Stimulated activated CD4-positive, alpha-beta T cell treated with anti-CD3 and anti-CD28 coated beads, Interleukin-2, amount 100 ng/mL, for 24 hours (primary cell): ENCODE measurements at regions not wholly inside any gene's neighbourhood (a gene's known extent, or its start where the extent isn't known, plus 50 kb on each side); places are given as distances from the start of the nearest gene placed in this dataset.

ENCODE experiments used
- DNase-seq, 2 donors: peaks; one replicate each; pipeline ENCODE4 v3.0.0-alpha.2; 2020

- DNase-seq = peak in 1 of 2 donors; percentile 16
Observed at GRCh38 chr15:99440551-99441443, 125.0 kb upstream of the MEF2A start.

GRCh38 chr15:99441444-99441800, 124.4 kb upstream of the MEF2A start:
- no peak for DNase-seq

- peak in 1 of 2 donors; percentile 12 for DNase-seq
Observed at GRCh38 chr15:99441871-99442251, 123.9 kb upstream of the MEF2A start.

- DNase-seq = peak in 1 of 2 donors; percentile 17
Observed at GRCh38 chr15:99442252-99442897, 123.4 kb upstream of the MEF2A start.

- DNase-seq = peak in 1 of 2 donors; percentile 14
Observed at GRCh38 chr15:99443056-99443756, 122.6 kb upstream of the MEF2A start.

GRCh38 chr15:99443768-99444446, 121.9 kb upstream of the MEF2A start:
- peak in 1 of 2 donors; percentile 13 for DNase-seq

- no peak for DNase-seq
Observed at GRCh38 chr15:99445272-99445850, 120.4 kb upstream of the MEF2A start.

- DNase-seq = peak in 1 of 2 donors; percentile 14
Observed at GRCh38 chr15:99446565-99447496, 119.0 kb upstream of the MEF2A start.

- DNase-seq = peak; percentile 17 to 43
Observed at GRCh38 chr15:99447497-99448371, 118.0 kb upstream of the MEF2A start.

GRCh38 chr15:99449514-99449913, 116.3 kb upstream of the MEF2A start:
- DNase-seq = no peak

GRCh38 chr15:99450896-99451358, 114.9 kb upstream of the MEF2A start:
- peak; percentile 69 to 76 for DNase-seq

- DNase-seq = peak in 1 of 2 donors; percentile 15
Observed at GRCh38 chr15:99451484-99451883, 114.3 kb upstream of the MEF2A start.

GRCh38 chr15:99452010-99452409, 113.8 kb upstream of the MEF2A start:
- DNase-seq = peak in 1 of 2 donors; percentile 11

GRCh38 chr15:99452728-99453636, 112.8 kb upstream of the MEF2A start:
- peak in 1 of 2 donors; percentile 15 for DNase-seq

GRCh38 chr15:99453637-99454030, 112.2 kb upstream of the MEF2A start:
- peak in 1 of 2 donors; percentile 11 for DNase-seq

- peak in 1 of 2 donors; percentile 14 for DNase-seq
Observed at GRCh38 chr15:99454107-99454809, 111.5 kb upstream of the MEF2A start.

- no peak for DNase-seq
Observed at GRCh38 chr15:99454941-99455788, 110.6 kb upstream of the MEF2A start.
